Keratinocyte (primary cell): ENCODE measurements at regions not wholly inside any gene's neighbourhood (a gene's known extent, or its start where the extent isn't known, plus 50 kb on each side); places are given as distances from the start of the nearest gene placed in this dataset.

ENCODE experiments used
- DNase-seq: peaks from one replicate; pipeline ENCODE4 v3.0.0-alpha.2; 2011; ENCODE audit warnings: low read depth, missing footprints, low spot score
- FAIRE-seq: peaks from 2 replicates; lab custom pipeline; 2011; peaks lifted over from hg19 to GRCh38; lab: Jason Lieb, UNC
- H2AFZ ChIP-seq: 2 replicates; pipeline ENCODE4 v1.6.0; 2012; ENCODE audit warnings: low read length, control low read depth, inconsistent platforms; ENCODE audit not compliant: control insufficient read depth
- H3K27ac ChIP-seq: 2 replicates; pipeline ENCODE4 v1.5.1; 2011; ENCODE audit warnings: low read length; ENCODE audit not compliant: control insufficient read depth, insufficient read depth
- H3K27me3 ChIP-seq: 3 replicates; pipeline ENCODE4 v1.6.0; 2011; ENCODE audit warnings: low read length; ENCODE audit not compliant: control insufficient read depth, insufficient read depth; ENCODE audit errors: extremely low read depth
- H3K36me3 ChIP-seq, 2 experiments: 2 replicates in 1 of 2; 3 replicates in 1 of 2; pipeline ENCODE4 v1.5.1; 2011; ENCODE audit warnings: low read length in 2 of 2, mild to moderate bottlenecking in 1 of 2; ENCODE audit not compliant: control insufficient read depth in 2 of 2, insufficient read depth in 2 of 2; ENCODE audit errors: extremely low read depth in 1 of 2
- H3K4me1 ChIP-seq: 3 replicates; pipeline ENCODE4 v1.5.1; 2011; ENCODE audit warnings: low read length; ENCODE audit not compliant: control insufficient read depth, insufficient read depth; ENCODE audit errors: extremely low read depth
- H3K4me2 ChIP-seq: 3 replicates; pipeline ENCODE4 v1.6.0; 2011; ENCODE audit warnings: low read depth, low read length; ENCODE audit not compliant: control insufficient read depth, insufficient read depth; ENCODE audit errors: extremely low read depth
- H3K4me3 ChIP-seq, 3 experiments: fragments of 200-600 bp in 1 of 3; sonication (generic) in 1 of 3; 2 replicates in 2 of 3; 3 replicates in 1 of 3; pipeline ENCODE4 v1.5.1; 2011 to 2016; ENCODE audit warnings: low read length in 3 of 3, mild to moderate bottlenecking in 3 of 3, control low read depth in 2 of 3, inconsistent platforms in 1 of 3, low read depth in 1 of 3, mixed read lengths in 1 of 3, mixed run types in 1 of 3, moderate library complexity in 1 of 3; ENCODE audit not compliant: control insufficient read depth in 2 of 3, insufficient read depth in 2 of 3; ENCODE audit errors: extremely low read depth in 1 of 3
- H3K79me2 ChIP-seq: 2 replicates; pipeline ENCODE4 v1.6.0; 2012; ENCODE audit warnings: low read length; ENCODE audit not compliant: control insufficient read depth, insufficient read depth
- H3K9ac ChIP-seq: 3 replicates; pipeline ENCODE4 v1.6.0; 2011; ENCODE audit warnings: low read length; ENCODE audit not compliant: control insufficient read depth, insufficient read depth; ENCODE audit errors: extremely low read depth
- H3K9me1 ChIP-seq: 3 replicates; pipeline ENCODE4 v1.6.0; 2011; ENCODE audit warnings: low read length; ENCODE audit not compliant: control insufficient read depth, insufficient read depth; ENCODE audit errors: extremely low read depth
- H3K9me3 ChIP-seq: 2 replicates; pipeline ENCODE4 v1.5.1; 2012; ENCODE audit warnings: low read depth, low read length; ENCODE audit not compliant: control insufficient read depth
- H4K20me1 ChIP-seq: 3 replicates; pipeline ENCODE4 v1.6.0; 2011; ENCODE audit warnings: low read length; ENCODE audit not compliant: control insufficient read depth, insufficient read depth; ENCODE audit errors: extremely low read depth
- CTCF ChIP-seq, 3 experiments: IDR thresholded peaks in 1 of 3; conservative IDR thresholded peaks in 1 of 3; optimal IDR thresholded peaks in 1 of 3; 2 replicates in 2 of 3; 3 replicates in 1 of 3; pipeline versions ENCODE3 to v1.5.1; 2011; ENCODE audit warnings: low read length in 3 of 3, mild to moderate bottlenecking in 3 of 3, moderate library complexity in 2 of 3, control low read depth in 1 of 3, inconsistent platforms in 1 of 3; ENCODE audit not compliant: insufficient read depth in 2 of 3; ENCODE audit errors: extremely low read depth in 1 of 3
- EZH2 ChIP-seq: IDR thresholded peaks from one replicate; pipeline ENCODE4 v1.6.1; 2012; ENCODE audit warnings: inconsistent platforms, mild to moderate bottlenecking, low read length, moderate library complexity
- dilution Hi-C: fragments of 300-500 bp; cut with MboI; formaldehyde crosslinking; loops from one replicate; pipeline ENCODE4 v1.7.0; 2020; ENCODE audit warnings: low sequenced_read_pairs; ENCODE audit not compliant: extremely low pct_ligation_motif_present

GRCh38 chr4:53767482-53767881 lies 176.2 kb upstream of the LNX1 start:
- Histone ChIP-seq H4K20me1 (no peaks in the 10 kb centered on the region), H3K79me2 (no peaks in the 10 kb centered on the region), H2AFZ (no peak overlapping the region), H3K4me1 (no peaks in the 10 kb centered on the region), H3K27ac (no peak overlapping the region), H3K9me1 (no peaks in the 10 kb centered on the region), H3K9ac (no peak overlapping the region), H3K9me3 (no peaks in the 10 kb centered on the region), H3K36me3 (no peaks in the 10 kb centered on the region), H3K4me3 (no peak overlapping the region), H3K4me2 (no peak overlapping the region), H3K27me3 (no peaks in the 10 kb centered on the region)
- DNase-seq (no peak), FAIRE-seq (no peak)
- TF ChIP-seq CTCF (optimal IDR thresholded peaks at IDR 0.05 in 1 of 3, IDR thresholded peaks at IDR 0.05 in 1 of 3, conservative IDR thresholded peaks at IDR 0.05 in 1 of 3; ENCODE audit: extremely low read depth in 1 of 3, insufficient read depth in 2 of 3, low read length in 3 of 3) (no peak), EZH2 (no peak)
- dilution Hi-C loops, result no loop called here

- H3K36me3 ChIP-seq, result no peaks in the 10 kb centered on the region
- no peak overlapping the region for H2AFZ ChIP-seq
- H3K79me2 ChIP-seq, result no peaks in the 10 kb centered on the region
- TF ChIP-seq EZH2 (no peak), CTCF (optimal IDR thresholded peaks at IDR 0.05 in 1 of 3, IDR thresholded peaks at IDR 0.05 in 1 of 3, conservative IDR thresholded peaks at IDR 0.05 in 1 of 3; ENCODE audit: extremely low read depth in 1 of 3, insufficient read depth in 2 of 3, low read length in 3 of 3) (no peak)
- FAIRE-seq (no peak), DNase-seq (no peak)
- no peaks in the 10 kb centered on the region for H4K20me1 ChIP-seq
- H3K9me1 ChIP-seq, result no peaks in the 10 kb centered on the region
- H3K9ac ChIP-seq, result no peak overlapping the region
- H3K4me1 ChIP-seq, result no peaks in the 10 kb centered on the region
- H3K27ac ChIP-seq, result no peak overlapping the region
- dilution Hi-C loops, result no loop called here
- no peak overlapping the region for H3K4me2 ChIP-seq
- no peak overlapping the region for H3K4me3 ChIP-seq
- H3K27me3 ChIP-seq, result no peaks in the 10 kb centered on the region
- no peaks in the 10 kb centered on the region for H3K9me3 ChIP-seq
Measured at GRCh38 chr4:53764761-53765490, 173.6 kb upstream of the LNX1 start.
